IPS-15b (cell line): ENCODE measurements at regions not wholly inside any gene's neighbourhood (a gene's known extent, or its start where the extent isn't known, plus 50 kb on each side); places are given as distances from the start of the nearest gene placed in this dataset.
"Not testable (repeated sequence)": the region's sequence is repeated elsewhere in the genome, so short reads cannot be mapped to it uniquely, and the experiment has no call there.

Source experiments
- H3K27me3 ChIP-seq: one replicate; pipeline ENCODE4 v1.6.1; 2013; ENCODE audit warnings: low read length; ENCODE audit not compliant: control insufficient read depth, insufficient read depth
- H3K36me3 ChIP-seq: one replicate; pipeline ENCODE4 v1.6.1; 2013; ENCODE audit warnings: low read length; ENCODE audit not compliant: control insufficient read depth, insufficient read depth
- H3K4me1 ChIP-seq: one replicate; pipeline ENCODE4 v1.6.1; 2013; ENCODE audit warnings: mild to moderate bottlenecking, low read length; ENCODE audit not compliant: control insufficient read depth, insufficient read depth
- H3K4me3 ChIP-seq: one replicate; pipeline ENCODE4 v1.5.1; 2013; ENCODE audit warnings: low read depth, low read length
- H3K9ac ChIP-seq: one replicate; pipeline ENCODE4 v1.6.1; 2013; ENCODE audit warnings: low read depth, mild to moderate bottlenecking, low read length
- H3K9me3 ChIP-seq: one replicate; pipeline ENCODE4 v1.6.1; 2013; ENCODE audit warnings: mild to moderate bottlenecking, low read length; ENCODE audit not compliant: control insufficient read depth, insufficient read depth

- peaks cover 13% of the 10 kb centered on the region for H3K4me1 ChIP-seq
- H3K36me3 ChIP-seq: no peaks in the 10 kb centered on the region
- no peak overlapping the region for H3K4me3 ChIP-seq
Measured at GRCh38 chr5:142216931-142217330, 107.9 kb downstream of the SPRY4 start.

GRCh38 chr5:142215915-142216681 lies 107.5 kb downstream of the NDFIP1 start:
- H3K9ac ChIP-seq: no peak overlapping the region
- H3K4me1 ChIP-seq: peaks cover 7% of the 10 kb centered on the region
- H3K27me3 ChIP-seq: no peaks in the 10 kb centered on the region
- H3K36me3 ChIP-seq: no peaks in the 10 kb centered on the region
- H3K9me3 ChIP-seq: no peaks in the 10 kb centered on the region
- H3K4me3 ChIP-seq: no peak overlapping the region

More at GRCh38 chr5:142216931-142217330, 107.9 kb downstream of the SPRY4 start:
- H3K9me3 ChIP-seq: no peaks in the 10 kb centered on the region
- no peak overlapping the region for H3K9ac ChIP-seq
- no peaks in the 10 kb centered on the region for H3K27me3 ChIP-seq

DNA sequence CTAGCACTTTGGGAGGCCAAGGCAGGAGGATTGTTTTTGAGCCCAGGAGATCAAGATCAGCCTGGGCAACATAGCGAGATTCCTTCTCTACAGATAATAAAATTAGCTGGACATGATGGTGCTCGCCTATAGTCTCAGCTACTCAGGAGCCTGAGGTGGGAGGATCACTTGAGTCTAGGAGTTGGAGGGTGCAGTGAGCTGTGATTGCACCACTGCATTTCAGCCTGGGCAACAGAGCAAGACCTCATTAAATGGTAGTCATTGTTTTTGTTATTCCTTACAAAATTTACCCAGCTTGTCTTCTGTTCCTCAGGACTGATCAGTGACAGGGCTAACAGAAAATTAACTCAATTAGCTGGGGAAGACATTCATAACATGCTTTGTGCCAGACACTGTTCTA lies 104.5 kb downstream of the NDFIP1 start:
- no peaks in the 10 kb centered on the region for H3K36me3 ChIP-seq
- H3K9ac ChIP-seq: no peak overlapping the region
- H3K9me3 ChIP-seq: no peaks in the 10 kb centered on the region
- no peaks in the 10 kb centered on the region for H3K27me3 ChIP-seq
- no peak overlapping the region for H3K4me3 ChIP-seq
- peaks cover 6% of the 10 kb centered on the region for H3K4me1 ChIP-seq

DNA sequence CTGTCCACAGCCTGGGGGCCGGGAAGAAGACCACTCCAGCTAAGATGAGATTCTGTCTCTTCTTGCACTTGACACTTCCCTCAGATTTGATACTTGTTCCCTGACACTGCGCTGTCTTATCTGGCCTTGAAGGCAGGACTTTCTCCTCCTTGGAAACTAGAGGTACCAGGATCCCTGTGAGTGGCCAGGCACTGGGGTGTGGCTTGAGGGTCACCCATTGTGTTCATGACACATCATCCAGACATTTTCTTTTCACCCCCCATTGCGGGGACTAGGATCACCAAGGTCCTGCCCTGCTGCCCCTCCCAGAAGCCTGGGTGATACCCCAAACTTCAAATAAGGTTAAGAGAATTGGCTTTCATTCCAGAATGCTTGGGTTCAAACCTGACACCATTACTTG lies 103.3 kb downstream of the NDFIP1 start:
- no peaks in the 10 kb centered on the region for H3K36me3 ChIP-seq
- H3K4me1 ChIP-seq: peaks cover 6% of the 10 kb centered on the region
- no peak overlapping the region for H3K4me3 ChIP-seq
- no peaks in the 10 kb centered on the region for H3K27me3 ChIP-seq
- no peaks in the 10 kb centered on the region for H3K9me3 ChIP-seq
- H3K9ac ChIP-seq: no peak overlapping the region

DNA sequence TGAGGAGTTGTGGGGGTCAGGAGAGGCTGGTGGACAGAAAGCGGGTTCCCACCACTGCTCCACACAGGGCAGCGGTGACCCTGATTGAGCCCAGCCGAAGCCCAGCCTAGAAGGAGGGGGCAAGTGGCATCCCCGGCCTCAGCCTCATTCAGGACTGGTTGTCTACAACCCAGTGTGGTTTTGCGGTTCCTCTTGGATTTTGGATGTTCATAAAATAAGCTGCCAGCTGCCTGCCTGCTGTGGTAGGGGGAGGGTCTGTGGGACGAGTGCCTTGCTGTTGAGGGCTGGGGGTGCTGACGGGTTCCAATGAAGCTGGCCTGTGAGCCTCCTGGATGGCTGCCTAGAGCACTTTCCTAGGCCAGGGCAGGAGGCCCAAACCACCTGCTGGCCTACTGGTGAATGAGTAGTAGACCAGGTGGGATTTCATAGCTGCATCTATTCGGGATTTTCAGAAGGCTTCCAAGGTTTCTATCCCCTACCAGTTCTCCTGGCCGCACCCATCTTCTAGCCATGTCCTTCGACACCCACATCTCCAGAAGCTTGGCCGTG lies 102.4 kb downstream of the NDFIP1 start:
- Histone ChIP-seq H3K9ac (no peak overlapping the region), H3K9me3 (no peaks in the 10 kb centered on the region), H3K36me3 (no peaks in the 10 kb centered on the region), H3K27me3 (no peaks in the 10 kb centered on the region), H3K4me3 (no peak overlapping the region), H3K4me1 (peaks cover 6% of the 10 kb centered on the region)

- H3K4me1 ChIP-seq: peaks cover 6% of the 10 kb centered on the region
- H3K9me3 ChIP-seq: no peaks in the 10 kb centered on the region
- H3K36me3 ChIP-seq: no peaks in the 10 kb centered on the region
- H3K4me3 ChIP-seq: no peak overlapping the region
- no peak overlapping the region for H3K9ac ChIP-seq
- H3K27me3 ChIP-seq: no peaks in the 10 kb centered on the region
Measured at GRCh38 chr5:142210011-142210410, 101.4 kb downstream of the NDFIP1 start.

GRCh38 chr5:142208777-142209312 lies 100.3 kb downstream of the NDFIP1 start:
- Histone ChIP-seq H3K9ac (no peak overlapping the region), H3K27me3 (no peaks in the 10 kb centered on the region), H3K9me3 (no peaks in the 10 kb centered on the region), H3K4me3 (no peak overlapping the region), H3K36me3 (no peaks in the 10 kb centered on the region), H3K4me1 (peaks cover 6% of the 10 kb centered on the region)

DNA sequence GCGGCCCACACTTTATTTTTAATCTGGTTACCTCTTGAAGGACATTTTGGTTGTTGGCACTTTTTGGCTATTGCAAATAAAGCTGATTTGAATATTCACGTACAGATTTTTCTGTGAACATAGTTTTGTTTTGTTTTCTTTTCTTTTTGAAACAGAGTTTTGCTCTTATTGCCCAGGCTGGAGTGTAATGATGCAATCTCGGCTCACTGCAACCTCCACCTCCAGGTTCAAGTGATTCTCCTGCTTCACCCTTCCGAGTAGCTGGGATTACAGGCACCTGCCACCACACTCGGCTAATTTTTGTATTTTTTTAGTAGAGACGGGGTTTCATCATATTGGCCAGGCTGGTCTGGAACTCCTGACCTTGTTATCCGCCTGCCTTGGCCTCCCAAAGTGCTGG lies 99.7 kb downstream of the NDFIP1 start:
- H3K9me3 ChIP-seq, H3K27me3 ChIP-seq, H3K36me3 ChIP-seq, H3K4me3 ChIP-seq, H3K9ac ChIP-seq, H3K4me1 ChIP-seq: not testable (repeated sequence)

DNA sequence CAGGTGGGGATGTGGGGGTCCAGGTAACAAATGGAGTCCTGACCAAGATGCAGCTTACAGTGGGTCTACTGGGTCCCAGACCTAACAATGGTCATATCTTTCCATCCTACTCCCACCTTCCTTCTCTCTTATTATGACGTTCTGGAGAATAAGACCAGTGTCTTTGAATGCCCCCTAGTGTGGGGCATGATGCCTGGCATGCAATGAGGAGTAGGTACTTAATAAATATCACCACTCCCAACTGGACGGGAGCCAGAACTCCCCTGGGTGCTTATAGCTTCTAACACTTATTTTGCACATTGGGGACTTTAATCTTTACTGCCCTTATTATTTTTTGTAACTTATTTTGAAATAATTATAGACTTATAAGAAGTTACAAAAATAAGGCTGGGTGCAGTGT lies 98.2 kb downstream of the NDFIP1 start:
- Histone ChIP-seq H3K9ac (no peak overlapping the region), H3K9me3 (no peaks in the 10 kb centered on the region), H3K27me3 (no peaks in the 10 kb centered on the region), H3K36me3 (no peaks in the 10 kb centered on the region), H3K4me3 (no peak overlapping the region), H3K4me1 (peaks cover 6% of the 10 kb centered on the region)

DNA sequence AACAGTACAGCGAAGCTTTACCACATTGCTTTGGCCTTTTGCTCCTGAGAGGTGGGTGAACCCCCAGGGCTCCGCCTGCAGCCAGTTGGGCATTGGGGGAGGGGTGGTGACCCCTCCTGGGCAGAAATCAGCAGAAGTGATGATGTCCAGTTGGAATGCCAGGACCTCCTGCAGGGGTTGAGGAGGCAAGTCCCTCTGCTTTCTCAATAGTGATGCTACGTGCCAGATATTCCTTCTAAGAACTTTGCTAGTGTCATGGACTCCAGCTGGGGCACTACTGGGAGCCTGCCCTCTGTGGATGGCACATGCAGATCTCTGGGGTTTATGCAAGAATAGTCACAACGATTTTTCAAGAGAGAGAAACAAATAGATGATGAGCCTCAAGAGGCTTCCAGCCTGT lies 95.6 kb downstream of the NDFIP1 start:
- H3K36me3 ChIP-seq: no peaks in the 10 kb centered on the region
- H3K9me3 ChIP-seq: no peaks in the 10 kb centered on the region
- no peak overlapping the region for H3K4me3 ChIP-seq
- peaks cover 5% of the 10 kb centered on the region for H3K4me1 ChIP-seq
- H3K27me3 ChIP-seq: no peaks in the 10 kb centered on the region
- no peak overlapping the region for H3K9ac ChIP-seq
